ENCODE measurements at regions not wholly inside any gene's neighbourhood (a gene's known extent, or its start where the extent isn't known, plus 50 kb on each side); places are given as distances from the start of the nearest gene placed in this dataset.

GRCh38 chr6:71123051-71123450 lies 165.6 kb upstream of the OGFRL1 start:
- TF ChIP-seq CTCF (IDR thresholded peaks at IDR 0.05): no peak
- TF ChIP-seq POLR2A (IDR thresholded peaks at IDR 0.05): no peak

Data from lower leg skin (tissue), 3 donors.